Caco-2 (cell line): ENCODE measurements at regions not wholly inside any gene's neighbourhood (a gene's known extent, or its start where the extent isn't known, plus 50 kb on each side); places are given as distances from the start of the nearest gene placed in this dataset.

Experiments used
- BruUV-seq: library from RNA; stranded (reverse); fragments of 400-500 nt; replicated peaks from 2 replicates; lab custom pipeline; 2021; lab: Mats Ljungman, UMichigan
- CTCF ChIA-PET: fragments of 300-600 bp; sonication (Branson Sonifier 250); formaldehyde crosslinking; loops from one replicate; lab custom pipeline; 2022; ENCODE audit warnings: antibody characterized with exemption; lab: Charles Lee
- POLR2A ChIA-PET: fragments of 300-600 bp; sonication (Branson Sonifier 250); formaldehyde crosslinking; loops from one replicate; lab custom pipeline; 2022; ENCODE audit warnings: antibody characterized with exemption; lab: Charles Lee
- DNase-seq, 2 experiments: peaks; one replicate each; pipeline versions ENCODE4 v3.0.0 to v3.0.0-alpha.2; 2020 to 2022
- H3K27me3 ChIP-seq: replicated peaks from 2 replicates; pipeline ENCODE4 v1.6.0; 2011; ENCODE audit warnings: low read length; ENCODE audit not compliant: control insufficient read depth, insufficient read depth
- H3K36me3 ChIP-seq: 2 replicates; pipeline ENCODE4 v1.5.1; 2011; ENCODE audit warnings: low read length; ENCODE audit not compliant: control insufficient read depth, insufficient read depth
- H3K4me1 ChIP-seq: fragments of 250-450 bp; sonication (Bioruptor Pico); 2 replicates; pipeline ENCODE4 v1.5.1; 2020; ENCODE audit warnings: mild to moderate bottlenecking
- H3K4me3 ChIP-seq: 2 replicates; pipeline ENCODE4 v1.5.1; 2011; ENCODE audit warnings: low read depth, mild to moderate bottlenecking, control low read depth, low read length
- H3K9me3 ChIP-seq: fragments of 250-450 bp; sonication (Bioruptor Pico); 2 replicates; pipeline ENCODE4 v1.5.1; 2020; ENCODE audit warnings: mild to moderate bottlenecking, moderate library complexity
- H3K27ac Mint-ChIP-seq: one replicate; pipeline ENCODE4 v1.8.0; 2022; ENCODE audit warnings: mixed read lengths; ENCODE audit not compliant: unreplicated experiment
- H3K27me3 Mint-ChIP-seq: one replicate; pipeline ENCODE4 v1.8.0; 2022; ENCODE audit warnings: mixed read lengths; ENCODE audit not compliant: insufficient read depth, unreplicated experiment
- H3K36me3 Mint-ChIP-seq: one replicate; pipeline ENCODE4 v1.8.0; 2022; ENCODE audit warnings: mild to moderate bottlenecking, mixed read lengths; ENCODE audit not compliant: insufficient read depth, unreplicated experiment
- H3K4me1 Mint-ChIP-seq: one replicate; pipeline ENCODE4 v1.8.0; 2022; ENCODE audit warnings: low read depth, mixed read lengths; ENCODE audit not compliant: unreplicated experiment
- H3K4me3 Mint-ChIP-seq: one replicate; pipeline ENCODE4 v1.8.0; 2022; ENCODE audit warnings: mild to moderate bottlenecking, moderate library complexity, mixed read lengths; ENCODE audit not compliant: unreplicated experiment
- H3K9me3 Mint-ChIP-seq: one replicate; pipeline ENCODE4 v1.8.0; 2022; ENCODE audit warnings: mixed read lengths; ENCODE audit not compliant: unreplicated experiment
- intact Hi-C: fragments of 100-400 bp; cut with micrococcal nuclease; formaldehyde crosslinking; loops from one replicate; pipeline ENCODE4 v1.10.0; 2022; ENCODE audit not compliant: unreplicated experiment
- TF ChIP-seq, protein P1 (sequence below), 2 experiments: fragments of 200-600 bp in 1 of 2; IDR thresholded peaks; 1 replicate in 1 of 2; 2 replicates in 1 of 2; pipeline versions ENCODE4 v1.5.1 to v1.8.0; 2011 to 2022; ENCODE audit warnings: antibody characterized with exemption in 1 of 2, control low read depth in 1 of 2, inconsistent platforms in 1 of 2, low read depth in 1 of 2, low read length in 1 of 2, mild to moderate bottlenecking in 1 of 2, moderate library complexity in 1 of 2; ENCODE audit not compliant: insufficient read depth in 1 of 2, severe bottlenecking in 1 of 2, unreplicated experiment in 1 of 2

DNA sequence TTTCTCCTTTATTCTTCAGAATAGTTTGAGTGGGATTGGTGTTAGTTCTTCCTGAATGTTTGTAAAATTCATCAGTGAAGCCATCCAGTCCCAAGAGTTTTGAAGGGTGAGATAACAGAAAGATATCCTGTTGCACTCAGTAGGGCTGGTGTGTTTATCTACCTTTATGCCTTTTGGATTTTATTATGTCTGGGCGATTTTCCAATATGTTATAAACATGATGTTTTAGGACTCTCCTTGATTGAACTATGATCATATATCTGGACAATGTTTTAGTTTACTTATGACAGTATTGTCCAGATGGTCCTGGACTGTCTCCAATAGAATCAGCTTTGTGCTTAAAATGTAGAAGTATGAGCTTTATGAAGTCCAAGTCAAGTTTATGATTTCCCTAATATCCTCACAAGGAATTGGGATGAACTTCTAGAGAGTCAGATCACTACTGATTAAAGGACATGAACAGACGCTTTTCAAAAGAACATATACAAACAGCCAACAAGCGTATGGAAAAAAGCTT lies 77.6 kb upstream of the ITM2A start:
- Mint-ChIP-seq H3K4me3 (no peak overlapping the region), H3K27me3 (no peaks in the 10 kb centered on the region), H3K27ac (no peak overlapping the region), H3K4me1 (no peaks in the 10 kb centered on the region), H3K9me3 (no peaks in the 10 kb centered on the region), H3K36me3 (no peaks in the 10 kb centered on the region)
- TF ChIP-seq, protein P1, sequence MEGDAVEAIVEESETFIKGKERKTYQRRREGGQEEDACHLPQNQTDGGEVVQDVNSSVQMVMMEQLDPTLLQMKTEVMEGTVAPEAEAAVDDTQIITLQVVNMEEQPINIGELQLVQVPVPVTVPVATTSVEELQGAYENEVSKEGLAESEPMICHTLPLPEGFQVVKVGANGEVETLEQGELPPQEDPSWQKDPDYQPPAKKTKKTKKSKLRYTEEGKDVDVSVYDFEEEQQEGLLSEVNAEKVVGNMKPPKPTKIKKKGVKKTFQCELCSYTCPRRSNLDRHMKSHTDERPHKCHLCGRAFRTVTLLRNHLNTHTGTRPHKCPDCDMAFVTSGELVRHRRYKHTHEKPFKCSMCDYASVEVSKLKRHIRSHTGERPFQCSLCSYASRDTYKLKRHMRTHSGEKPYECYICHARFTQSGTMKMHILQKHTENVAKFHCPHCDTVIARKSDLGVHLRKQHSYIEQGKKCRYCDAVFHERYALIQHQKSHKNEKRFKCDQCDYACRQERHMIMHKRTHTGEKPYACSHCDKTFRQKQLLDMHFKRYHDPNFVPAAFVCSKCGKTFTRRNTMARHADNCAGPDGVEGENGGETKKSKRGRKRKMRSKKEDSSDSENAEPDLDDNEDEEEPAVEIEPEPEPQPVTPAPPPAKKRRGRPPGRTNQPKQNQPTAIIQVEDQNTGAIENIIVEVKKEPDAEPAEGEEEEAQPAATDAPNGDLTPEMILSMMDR (IDR thresholded peaks at IDR 0.05; ENCODE audit: insufficient read depth in 1 of 2, low read depth in 1 of 2, low read length in 1 of 2, severe bottlenecking in 1 of 2, unreplicated experiment in 1 of 2): no peak
- BruUV-seq: no TSS peak
- DNase-seq: no peak
- intact Hi-C loops: no loop called here
- no peaks in the 10 kb centered on the region for H3K36me3 ChIP-seq
- H3K4me1 ChIP-seq: no peaks in the 10 kb centered on the region
- H3K4me3 ChIP-seq: no peak overlapping the region
- ChIA-PET CTCF (no interaction called here), POLR2A (no interaction called here)
- no peaks in the 10 kb centered on the region for H3K9me3 ChIP-seq
- H3K27me3 ChIP-seq: no peaks in the 10 kb centered on the region

DNA sequence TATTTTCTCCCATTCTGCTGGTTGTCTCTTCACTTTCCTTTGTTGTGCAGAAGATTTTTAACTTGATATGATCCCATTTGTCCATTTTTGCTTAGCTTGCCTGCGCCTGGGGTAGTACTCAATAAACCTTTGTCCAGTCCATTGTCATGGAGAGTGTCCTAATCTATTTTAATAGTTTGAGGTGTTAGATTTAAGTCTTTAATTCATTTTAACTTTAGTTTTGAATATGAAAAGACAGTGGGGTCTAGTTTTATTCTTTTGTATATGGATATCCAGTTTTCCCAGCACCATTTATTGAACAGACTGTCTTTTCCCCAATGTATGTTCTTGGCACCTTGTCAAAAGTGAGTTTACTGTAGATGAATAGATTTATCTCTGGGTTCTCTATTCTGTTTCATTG lies 76.0 kb upstream of the ITM2A start:
- H3K4me3 Mint-ChIP-seq: no peak overlapping the region
- no peaks in the 10 kb centered on the region for H3K36me3 Mint-ChIP-seq

DNA sequence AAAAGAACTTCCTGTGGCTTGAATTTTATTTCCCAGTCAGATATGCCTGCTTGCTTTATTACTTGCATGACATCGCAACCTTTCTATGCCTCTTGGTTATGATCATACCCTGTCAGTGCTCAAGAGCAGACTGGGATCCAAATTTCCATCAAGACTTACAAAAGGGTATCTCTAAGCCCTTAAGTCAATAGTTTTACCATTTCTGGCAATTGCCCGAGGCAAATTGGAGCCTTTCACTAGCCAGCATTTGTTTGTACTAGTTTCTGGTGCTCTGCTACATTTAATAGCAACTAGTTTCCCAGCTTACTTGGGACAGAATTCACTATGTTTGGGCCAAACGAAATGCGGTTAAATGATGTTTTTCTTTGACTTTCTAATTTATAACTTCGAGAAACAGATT lies 73.2 kb upstream of the ITM2A start:
- no peaks in the 10 kb centered on the region for H3K9me3 Mint-ChIP-seq
- no TSS peak for BruUV-seq
- no peak overlapping the region for H3K4me3 ChIP-seq
- H3K36me3 Mint-ChIP-seq: no peaks in the 10 kb centered on the region
- no peak for DNase-seq
- H3K27ac Mint-ChIP-seq: no peak overlapping the region
- ChIA-PET CTCF (interaction anchor here (0.6 kb wide), 1 partner anchor 274 kb away, joined by 3 read pairs; no protein-coding TSS in a partner anchor), POLR2A (no interaction called here)
- H3K4me1 Mint-ChIP-seq: no peaks in the 10 kb centered on the region
- intact Hi-C loops: no loop called here
- no peaks in the 10 kb centered on the region for H3K27me3 Mint-ChIP-seq
- TF ChIP-seq, protein P1 (IDR thresholded peaks at IDR 0.05; ENCODE audit: insufficient read depth in 1 of 2, low read depth in 1 of 2, low read length in 1 of 2, severe bottlenecking in 1 of 2, unreplicated experiment in 1 of 2): no peak
- H3K4me3 Mint-ChIP-seq: no peak overlapping the region
- no peaks in the 10 kb centered on the region for H3K4me1 ChIP-seq
- H3K27me3 ChIP-seq: no peaks in the 10 kb centered on the region
- H3K36me3 ChIP-seq: no peaks in the 10 kb centered on the region
- no peaks in the 10 kb centered on the region for H3K9me3 ChIP-seq

More for the DNA sequence above, 76.0 kb upstream of the ITM2A start:
- Histone ChIP-seq H3K9me3 (no peaks in the 10 kb centered on the region), H3K27me3 (no peaks in the 10 kb centered on the region), H3K4me1 (no peaks in the 10 kb centered on the region), H3K36me3 (no peaks in the 10 kb centered on the region), H3K4me3 (no peak overlapping the region)
- ChIA-PET CTCF (no interaction called here), POLR2A (no interaction called here)
- TF ChIP-seq, protein P1 (IDR thresholded peaks at IDR 0.05; ENCODE audit: insufficient read depth in 1 of 2, low read depth in 1 of 2, low read length in 1 of 2, severe bottlenecking in 1 of 2, unreplicated experiment in 1 of 2): no peak
- no peak overlapping the region for H3K27ac Mint-ChIP-seq
- no peaks in the 10 kb centered on the region for H3K27me3 Mint-ChIP-seq
- DNase-seq: no peak
- BruUV-seq: no TSS peak
- H3K9me3 Mint-ChIP-seq: no peaks in the 10 kb centered on the region
- H3K4me1 Mint-ChIP-seq: no peaks in the 10 kb centered on the region
- intact Hi-C loops: no loop called here
